ENCODE measurements at regions not wholly inside any gene's neighbourhood (a gene's known extent, or its start where the extent isn't known, plus 50 kb on each side); places are given as distances from the start of the nearest gene placed in this dataset.

DNA sequence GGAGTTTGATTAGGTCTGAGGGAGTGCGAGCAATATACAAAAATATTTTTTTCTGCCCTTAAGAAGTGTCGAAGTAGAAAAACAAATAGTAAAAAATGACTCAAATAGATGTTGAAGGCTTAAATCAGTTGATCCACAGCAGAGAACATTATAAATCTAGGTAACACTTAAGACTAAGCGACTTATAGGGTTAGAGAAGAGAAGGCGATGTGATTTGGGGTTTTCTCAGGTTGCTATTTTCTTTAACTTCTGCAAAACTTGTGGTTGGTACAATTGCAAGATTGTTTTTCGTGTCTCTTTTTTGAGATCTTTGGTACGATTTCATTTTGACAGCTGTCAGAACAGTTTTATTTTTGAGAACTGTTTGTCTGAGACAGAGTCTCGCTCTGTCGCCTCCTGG is 1479.5 kb downstream of the PCDH7 start:
- no peak for TF ChIP-seq EP300 (IDR thresholded peaks at IDR 0.05)
- TF ChIP-seq, protein P1, sequence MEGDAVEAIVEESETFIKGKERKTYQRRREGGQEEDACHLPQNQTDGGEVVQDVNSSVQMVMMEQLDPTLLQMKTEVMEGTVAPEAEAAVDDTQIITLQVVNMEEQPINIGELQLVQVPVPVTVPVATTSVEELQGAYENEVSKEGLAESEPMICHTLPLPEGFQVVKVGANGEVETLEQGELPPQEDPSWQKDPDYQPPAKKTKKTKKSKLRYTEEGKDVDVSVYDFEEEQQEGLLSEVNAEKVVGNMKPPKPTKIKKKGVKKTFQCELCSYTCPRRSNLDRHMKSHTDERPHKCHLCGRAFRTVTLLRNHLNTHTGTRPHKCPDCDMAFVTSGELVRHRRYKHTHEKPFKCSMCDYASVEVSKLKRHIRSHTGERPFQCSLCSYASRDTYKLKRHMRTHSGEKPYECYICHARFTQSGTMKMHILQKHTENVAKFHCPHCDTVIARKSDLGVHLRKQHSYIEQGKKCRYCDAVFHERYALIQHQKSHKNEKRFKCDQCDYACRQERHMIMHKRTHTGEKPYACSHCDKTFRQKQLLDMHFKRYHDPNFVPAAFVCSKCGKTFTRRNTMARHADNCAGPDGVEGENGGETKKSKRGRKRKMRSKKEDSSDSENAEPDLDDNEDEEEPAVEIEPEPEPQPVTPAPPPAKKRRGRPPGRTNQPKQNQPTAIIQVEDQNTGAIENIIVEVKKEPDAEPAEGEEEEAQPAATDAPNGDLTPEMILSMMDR (IDR thresholded peaks at IDR 0.05): no peak
- TF ChIP-seq POLR2AphosphoS5 (IDR thresholded peaks at IDR 0.05): no peak
- TF ChIP-seq POLR2A (IDR thresholded peaks at IDR 0.05; ENCODE audit: low read depth): no peak
- intact Hi-C loops (cut with DNase I): no loop called here
- H3K4me3 ChIP-seq: no peak overlapping the region
- H3K4me1 ChIP-seq: no peaks in the 10 kb centered on the region
- DNase-seq (ENCODE audit: extremely low spot score): no peak
- no peaks in the 10 kb centered on the region for H3K9me3 ChIP-seq
- 77% methylated on average over 8 of the region's 8 CpGs for WGBS
- no peaks in the 10 kb centered on the region for H3K36me3 ChIP-seq
- H3K27me3 ChIP-seq: no peaks in the 10 kb centered on the region
- no peak overlapping the region for H3K27ac ChIP-seq (replicated peaks in 1 of 4)

DNA sequence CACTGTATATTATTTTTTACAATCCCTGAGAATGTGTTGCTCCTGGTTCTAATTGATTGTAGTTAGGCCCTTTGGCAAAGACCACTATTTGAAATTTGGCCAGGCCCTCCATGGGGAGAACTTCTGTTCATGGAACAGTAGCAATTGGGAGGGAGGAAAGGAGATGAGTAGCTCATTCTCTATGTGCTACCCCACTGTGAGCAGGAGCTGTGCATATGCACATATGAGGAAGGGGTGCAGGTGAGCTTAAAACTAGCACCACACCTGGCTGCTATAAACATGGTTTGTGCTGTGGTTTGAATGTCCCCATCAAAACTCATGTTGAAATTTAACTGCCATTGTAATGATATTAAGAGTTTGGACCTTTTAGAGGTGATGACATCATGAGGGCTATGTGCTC is 1483.2 kb downstream of the PCDH7 start:
- no peak for DNase-seq (ENCODE audit: extremely low spot score)
- Histone ChIP-seq H3K36me3 (no peaks in the 10 kb centered on the region), H3K27me3 (no peaks in the 10 kb centered on the region), H3K9me3 (peaks cover 0 to 9% (median 4%) of the 10 kb centered on the region in 4 donors), H3K4me3 (no peak overlapping the region), H3K4me1 (no peaks in the 10 kb centered on the region), H3K27ac (replicated peaks in 1 of 4) (no peak overlapping the region)
- intact Hi-C loops (cut with DNase I): no loop called here
- TF ChIP-seq POLR2A (IDR thresholded peaks at IDR 0.05; ENCODE audit: low read depth): no peak
- TF ChIP-seq EP300 (IDR thresholded peaks at IDR 0.05): no peak
- TF ChIP-seq, protein P1 (IDR thresholded peaks at IDR 0.05): no peak
- TF ChIP-seq POLR2AphosphoS5 (IDR thresholded peaks at IDR 0.05): no peak

DNA sequence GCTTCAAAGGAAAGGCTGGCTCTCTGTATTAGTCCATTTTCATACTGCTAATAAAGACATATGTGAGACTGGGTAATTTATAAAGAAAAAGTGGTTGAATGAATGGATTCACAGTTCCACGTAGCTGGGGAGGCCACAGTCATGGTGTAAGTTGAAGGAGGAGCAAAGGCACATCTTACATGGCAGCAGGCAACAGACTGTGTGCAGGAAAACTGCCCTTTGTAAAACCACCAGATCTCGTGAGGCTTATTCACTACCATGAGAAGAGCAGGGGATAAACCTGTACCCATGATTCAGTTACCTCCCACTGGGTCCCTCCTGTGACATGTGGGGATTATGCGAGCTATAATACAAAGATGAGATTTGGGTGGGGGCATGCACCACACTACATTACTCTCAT is 1486.6 kb downstream of the PCDH7 start:
- Histone ChIP-seq H3K4me3 (no peak overlapping the region), H3K27me3 (no peaks in the 10 kb centered on the region), H3K36me3 (no peaks in the 10 kb centered on the region), H3K4me1 (no peaks in the 10 kb centered on the region), H3K9me3 (peaks cover 0 to 10% (median 5%) of the 10 kb centered on the region in 4 donors), H3K27ac (replicated peaks in 1 of 4) (no peak overlapping the region)
- WGBS: 88% methylated on average over 3 of the region's 3 CpGs
- no peak for TF ChIP-seq POLR2A (IDR thresholded peaks at IDR 0.05; ENCODE audit: low read depth)
- TF ChIP-seq POLR2AphosphoS5 (IDR thresholded peaks at IDR 0.05): no peak
- TF ChIP-seq, protein P1 (IDR thresholded peaks at IDR 0.05): no peak
- TF ChIP-seq EP300 (IDR thresholded peaks at IDR 0.05): no peak
- intact Hi-C loops (cut with DNase I): no loop called here
- no peak for DNase-seq (ENCODE audit: extremely low spot score)

DNA sequence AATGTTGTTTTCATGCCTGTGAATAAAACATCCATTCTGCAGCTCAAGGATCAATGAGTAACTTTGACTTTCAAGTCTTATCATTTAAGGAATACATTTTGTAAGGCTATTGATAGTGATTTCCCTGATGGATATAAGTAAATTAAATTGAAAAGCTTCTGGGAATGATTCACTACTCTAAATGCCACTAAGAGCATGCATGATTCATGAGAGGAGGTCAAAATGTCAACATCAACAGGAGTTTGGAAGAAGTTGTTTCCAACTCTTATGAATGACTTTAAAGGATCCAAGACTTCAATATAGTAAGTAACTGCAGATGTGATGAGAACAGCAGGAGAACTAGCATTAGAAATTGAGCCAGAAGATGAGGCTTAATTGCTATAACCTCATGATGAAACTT is 1487.3 kb downstream of the PCDH7 start:
- Histone ChIP-seq H3K9me3 (peaks cover 0 to 10% (median 5%) of the 10 kb centered on the region in 4 donors), H3K27me3 (no peaks in the 10 kb centered on the region), H3K4me3 (no peak overlapping the region), H3K27ac (replicated peaks in 1 of 4) (no peak overlapping the region), H3K4me1 (no peaks in the 10 kb centered on the region), H3K36me3 (no peaks in the 10 kb centered on the region)
- DNase-seq (ENCODE audit: extremely low spot score): no peak
- TF ChIP-seq EP300 (IDR thresholded peaks at IDR 0.05) (no peak), POLR2A (IDR thresholded peaks at IDR 0.05; ENCODE audit: low read depth) (no peak)
- intact Hi-C loops (cut with DNase I): no loop called here

DNA sequence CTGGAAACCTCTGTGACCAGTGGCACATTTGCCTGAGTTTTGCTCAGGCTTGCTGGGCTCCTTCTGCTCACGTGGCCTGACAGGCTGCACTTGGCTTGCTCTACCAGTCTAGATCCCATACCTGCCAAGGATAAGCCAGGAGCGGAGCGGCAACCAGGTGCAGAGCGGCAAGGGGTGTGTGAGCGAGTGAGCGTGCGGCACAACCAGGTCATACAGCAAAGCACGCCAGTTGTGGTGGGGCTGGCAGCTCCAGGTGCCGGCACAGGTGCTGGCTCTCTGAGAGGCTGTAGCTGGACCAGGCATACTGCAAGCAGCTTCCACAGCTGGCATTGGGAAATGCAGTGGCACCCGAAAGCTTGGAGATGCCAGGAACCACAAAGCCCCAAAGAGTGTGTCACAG is 1495.1 kb downstream of the PCDH7 start:
- H3K27me3 ChIP-seq: no peaks in the 10 kb centered on the region
- intact Hi-C loops (cut with DNase I): no loop called here
- no peaks in the 10 kb centered on the region for H3K9me3 ChIP-seq
- no peaks in the 10 kb centered on the region for H3K4me1 ChIP-seq
- WGBS: 67% methylated on average over 1 of the region's 10 CpGs
- TF ChIP-seq EP300 (IDR thresholded peaks at IDR 0.05): no peak
- TF ChIP-seq, protein P1 (IDR thresholded peaks at IDR 0.05): no peak
- no peak for TF ChIP-seq POLR2A (IDR thresholded peaks at IDR 0.05; ENCODE audit: low read depth)
- TF ChIP-seq POLR2AphosphoS5 (IDR thresholded peaks at IDR 0.05): no peak
- no peak overlapping the region for H3K27ac ChIP-seq (replicated peaks in 1 of 4)
- no peaks in the 10 kb centered on the region for H3K36me3 ChIP-seq
- no peak for DNase-seq (ENCODE audit: extremely low spot score)
- H3K4me3 ChIP-seq: no peak overlapping the region
